ENCODE measurements at regions not wholly inside any gene's neighbourhood (a gene's known extent, or its start where the extent isn't known, plus 50 kb on each side); places are given as distances from the start of the nearest gene placed in this dataset.

DNA sequence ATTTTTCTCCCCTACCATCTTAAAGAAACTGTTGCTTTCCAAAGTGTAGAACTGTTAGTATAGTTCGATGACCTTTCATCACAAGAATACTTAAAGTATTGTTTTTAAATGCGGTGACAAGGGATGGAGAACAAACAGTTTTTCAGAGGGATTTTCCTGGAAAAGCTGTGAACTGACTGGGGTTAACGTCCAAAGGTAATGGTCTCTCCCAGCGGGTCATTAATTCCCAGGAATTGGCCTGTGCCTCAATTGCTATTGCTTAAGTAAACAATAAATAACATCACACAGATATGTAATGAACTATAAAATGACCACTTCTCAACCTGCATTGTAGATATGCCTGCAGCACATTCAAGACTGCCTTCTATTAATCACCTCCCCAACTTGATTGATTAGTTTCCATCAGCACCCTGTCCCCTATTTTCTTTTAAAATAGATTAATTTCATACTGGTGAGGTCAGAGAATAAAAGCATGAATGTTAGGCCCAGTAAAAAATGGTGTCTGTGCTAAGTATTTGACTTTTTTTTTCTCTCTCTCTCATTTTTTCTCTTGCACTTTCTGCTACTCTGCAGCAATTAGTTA lies 268.2 kb downstream of the SAMD5 start:
- no peak for TF ChIP-seq POLR2A (IDR thresholded peaks at IDR 0.05; ENCODE audit: low read length)
- TF ChIP-seq GATA1 (IDR thresholded peaks at IDR 0.05; ENCODE audit: low read depth, low read length), result no peak
